Astrocyte of the spinal cord (primary cell): ENCODE measurements at regions not wholly inside any gene's neighbourhood (a gene's known extent, or its start where the extent isn't known, plus 50 kb on each side); places are given as distances from the start of the nearest gene placed in this dataset.

Source experiments
- DNase-seq: peaks from one replicate; pipeline ENCODE4 v3.0.0; 2011; ENCODE audit warnings: low read depth, low spot score
- H3K4me3 ChIP-seq: 2 replicates; pipeline ENCODE4 v1.5.1; 2011; ENCODE audit warnings: low read depth, mild to moderate bottlenecking, low read length, moderate library complexity
- CTCF ChIP-seq: IDR thresholded peaks from 2 replicates; pipeline ENCODE4 v1.5.1; 2012; ENCODE audit warnings: low read depth, mild to moderate bottlenecking, low read length, inconsistent platforms
- in situ Hi-C: cut with HindIII; loops from 2 replicates; pipeline ENCODE4 v1.10.0; 2017; ENCODE audit warnings: low sequenced_read_pairs

DNA sequence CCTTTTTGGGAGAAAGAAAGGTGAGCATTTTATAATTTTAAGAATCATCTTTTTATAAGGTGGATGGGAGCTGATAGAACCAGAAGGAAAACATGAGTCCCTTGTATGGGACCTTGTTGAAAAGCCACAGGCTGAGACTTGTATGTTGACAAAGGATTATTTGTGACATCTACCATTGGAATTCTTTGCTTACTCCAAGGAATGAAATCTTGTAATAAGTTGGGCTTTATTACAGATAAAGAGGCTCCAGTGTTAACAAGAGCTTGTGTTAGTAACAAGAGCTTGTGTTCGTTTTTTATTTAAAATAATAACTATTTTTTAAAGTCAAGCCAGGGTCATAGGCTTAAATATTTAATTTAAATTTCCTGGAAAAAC, 201.1 kb upstream of the CHRM3 start:
- TF ChIP-seq CTCF = no peak
- no peak for DNase-seq
- no peak overlapping the region for H3K4me3 ChIP-seq
- in situ Hi-C loops = no loop called here

- in situ Hi-C loops = no loop called here
- H3K4me3 ChIP-seq = no peak overlapping the region
- no peak for TF ChIP-seq CTCF
- DNase-seq = peak; percentile 1
Measured at GRCh38 chr1:239184561-239185244, 201.7 kb upstream of the CHRM3 start.

- H3K4me3 ChIP-seq = no peak overlapping the region
- in situ Hi-C loops = no loop called here
- no peak for TF ChIP-seq CTCF
- no peak for DNase-seq
Measured at GRCh38 chr1:239178961-239179360, 207.4 kb upstream of the CHRM3 start.

- H3K4me3 ChIP-seq = no peak overlapping the region
- in situ Hi-C loops = no loop called here
- TF ChIP-seq CTCF = no peak
- no peak for DNase-seq
Measured at GRCh38 chr1:239174880-239175279, 211.5 kb upstream of the CHRM3 start.

GRCh38 chr1:239170828-239171227, 215.5 kb upstream of the CHRM3 start:
- H3K4me3 ChIP-seq = no peak overlapping the region
- DNase-seq = no peak
- no peak for TF ChIP-seq CTCF
- in situ Hi-C loops = no loop called here

GRCh38 chr1:239169276-239169675, 217.1 kb upstream of the CHRM3 start:
- in situ Hi-C loops = no loop called here

More at GRCh38 chr1:239169276-239169675, 217.1 kb upstream of the CHRM3 start:
- no peak for DNase-seq
- no peak overlapping the region for H3K4me3 ChIP-seq
- TF ChIP-seq CTCF = no peak
